Heart left ventricle (tissue), 16 donors: ENCODE measurements at regions not wholly inside any gene's neighbourhood (a gene's known extent, or its start where the extent isn't known, plus 50 kb on each side); places are given as distances from the start of the nearest gene placed in this dataset.

Experiments
- ATAC-seq, 4 donors: fragments of 200-7000 bp; cut with Tn5 transposase; one replicate each; pipeline ENCODE4 v1.9.1; 2020 to 2022; ENCODE audit warnings: moderate library complexity in 4 of 4, mild to moderate bottlenecking in 3 of 4, moderate number of reproducible peaks in 1 of 4
- DNase-seq, 5 donors: peaks; one replicate each; pipeline ENCODE4 v3.0.0-alpha.2; 2020
- H3K27ac ChIP-seq, 12 donors: fragments of 200-600 bp; sonication (generic) in 4 of 12; one replicate each; pipeline versions ENCODE4 v1.5.0 to v1.8.0; 2016 to 2022; ENCODE audit warnings: mild to moderate bottlenecking in 2 of 12
- H3K27me3 ChIP-seq, 9 donors: fragments of 200-600 bp; sonication (generic) in 2 of 9; one replicate each; pipeline versions ENCODE4 v1.5.1 to v1.8.0; 2016 to 2022; ENCODE audit warnings: mild to moderate bottlenecking in 3 of 9
- H3K36me3 ChIP-seq, 9 donors: fragments of 200-600 bp; sonication (generic) in 2 of 9; one replicate each; pipeline versions ENCODE4 v1.5.0 to v1.8.0; 2018 to 2022; ENCODE audit warnings: mild to moderate bottlenecking in 2 of 9
- H3K4me1 ChIP-seq, 12 donors: fragments of 200-600 bp; sonication (generic) in 4 of 12; one replicate each; pipeline versions ENCODE4 v1.5.0 to v1.8.0; 2016 to 2022; ENCODE audit warnings: mild to moderate bottlenecking in 3 of 12
- H3K4me3 ChIP-seq, 12 donors: fragments of 200-600 bp; sonication (generic) in 4 of 12; one replicate each; pipeline versions ENCODE4 v1.5.0 to v1.8.0; 2017 to 2022; ENCODE audit warnings: mild to moderate bottlenecking in 9 of 12, moderate library complexity in 4 of 12
- H3K9me3 ChIP-seq, 12 donors: fragments of 200-600 bp; sonication (generic) in 4 of 12; one replicate each; pipeline versions ENCODE4 v1.5.0 to v1.8.0; 2016 to 2022; ENCODE audit warnings: mild to moderate bottlenecking in 1 of 12
- CTCF ChIP-seq, 12 donors: fragments of 200-600 bp; sonication (generic) in 4 of 12; IDR thresholded peaks; one replicate each; pipeline versions ENCODE4 v1.5.0 to v1.8.0; 2018 to 2022; ENCODE audit warnings: antibody characterized with exemption in 12 of 12, mild to moderate bottlenecking in 5 of 12
- POLR2A ChIP-seq, 2 donors: fragments of 450-650 bp; IDR thresholded peaks; one replicate each; pipeline ENCODE4 v1.6.1; 2017; ENCODE audit warnings: antibody characterized with exemption in 2 of 2, mild to moderate bottlenecking in 2 of 2, moderate library complexity in 2 of 2
- WGBS, 4 donors: extraction: QIAGEN DNeasy Blood & Tissue Kit in 2 of 4; methylation state at CpG; one replicate each; pipeline versions ENCODE4 v1.1.5 to v1.1.7; 2013 to 2018; 5-methylcytosine and 5-hydroxymethylcytosine counted together
- intact Hi-C, 10 donors: fragments of 100-400 bp; cut with DNase I; formaldehyde crosslinking; loops; one replicate each; pipeline versions ENCODE4 v1.11.1 to v1.14.2; 2022
- donor health status: ischemic (EF 13 %, LVEDD 7.1; RV severe dilation, severe dysfunction).
- donor health status: healthy with polysubstance abuse.
- donor health status: DM: no; HTN: yes; CAD: no.
- donor health status: DM: no; HTN: no; CAD: no.
- donor health status: ischemic (EF 25% LVEDD 6.9; RV normal size, moderate dysfunction).
- donor health status: ischemic (EF 25% LVEDD 5.7; RV mildly dilated, moderate dysfunction).
- donor health status: healthy.
- donor health status: DM: yes; HTN: yes; CAD: no.
- donor health status: ischemic (EF 35%, LVEDD 5.7; RV mildly dilated, moderate dysfunction).
- donor health status: nonischemic (EF 11% LVEDD 7.7; RV severe dilation, severe dysfunction).
- donor health status: DM: yes; HTN: yes; CAD: no.
- donor health status: PGD.
- donor health status: ischemic (EF 29% LVEDD 5.4; RV normal size, mild dysfunction).
- donor health status: nonischemic (EF 23%, LVEDD 6.1; RV moderate dilation, normal function).

DNA sequence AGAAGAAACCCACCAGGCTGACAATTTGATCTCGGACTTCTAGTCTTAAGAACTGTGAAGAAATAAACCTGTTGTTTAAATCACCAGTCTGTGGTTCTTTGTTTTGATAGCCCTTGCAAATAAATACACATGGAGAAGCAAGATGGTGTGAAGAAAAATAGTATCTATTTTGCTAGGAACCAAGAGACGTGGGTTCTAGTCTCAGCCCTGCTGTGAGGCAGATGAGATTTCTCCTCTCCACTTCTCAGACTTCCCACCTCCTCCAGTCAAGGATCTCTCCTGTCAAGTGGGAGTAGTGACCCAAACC is 294.9 kb upstream of the JARID2 start:
- Histone ChIP-seq H3K27ac (no peak overlapping the region), H3K4me1 (peaks cover 0 to 8% (median 0%) of the 10 kb centered on the region in 12 donors), H3K36me3 (no peaks in the 10 kb centered on the region), H3K9me3 (peaks cover 0 to 10% (median 2%) of the 10 kb centered on the region in 12 donors), H3K27me3 (no peaks in the 10 kb centered on the region), H3K4me3 (no peak overlapping the region)
- DNase-seq (no peak), ATAC-seq (no peak)
- 70 to 100% (median 83%) methylated on average over 2 of the region's 2 CpGs for WGBS, 4 donors
- TF ChIP-seq POLR2A (IDR thresholded peaks at IDR 0.05) = no peak
- TF ChIP-seq CTCF (IDR thresholded peaks at IDR 0.05) = no peak
- intact Hi-C loops = no loop called here

DNA sequence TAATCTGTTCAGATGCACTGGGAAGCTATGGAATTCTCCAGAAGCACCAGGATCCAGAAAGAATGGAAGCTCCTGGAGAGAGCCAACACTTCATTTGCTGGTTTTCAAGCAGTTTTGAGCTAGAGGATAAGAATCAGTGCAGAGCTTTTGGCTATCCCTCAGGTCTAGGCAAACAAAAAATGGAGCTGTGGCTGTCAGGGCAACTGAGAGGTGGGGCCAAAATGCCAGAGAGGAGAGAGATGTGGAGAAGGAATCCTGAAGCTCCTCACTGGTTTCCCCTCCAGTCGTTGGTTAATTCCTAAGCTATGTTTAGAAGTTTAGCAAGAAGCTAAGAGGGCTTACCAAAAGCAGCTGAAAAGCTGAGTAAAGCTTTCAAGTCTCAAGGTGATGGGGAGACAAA is 294.2 kb upstream of the JARID2 start:
- 30 to 52% (median 46%) methylated on average over 1 of the region's 1 CpG for WGBS, 4 donors
- ATAC-seq (no peak), DNase-seq (no peak)
- H3K9me3 ChIP-seq = peaks cover 0 to 10% (median 2%) of the 10 kb centered on the region in 12 donors
- peaks cover 0 to 8% (median 0%) of the 10 kb centered on the region in 12 donors for H3K4me1 ChIP-seq
- intact Hi-C loops = no loop called here
- TF ChIP-seq CTCF (IDR thresholded peaks at IDR 0.05) (no peak), POLR2A (IDR thresholded peaks at IDR 0.05) (no peak)
- no peaks in the 10 kb centered on the region for H3K27me3 ChIP-seq
- H3K36me3 ChIP-seq = no peaks in the 10 kb centered on the region
- no peak overlapping the region for H3K27ac ChIP-seq
- no peak overlapping the region for H3K4me3 ChIP-seq

GRCh38 chr6:14953836-14954235 is 292.0 kb upstream of the JARID2 start:
- H3K9me3 ChIP-seq = peaks cover 0 to 10% (median 2%) of the 10 kb centered on the region in 12 donors

DNA sequence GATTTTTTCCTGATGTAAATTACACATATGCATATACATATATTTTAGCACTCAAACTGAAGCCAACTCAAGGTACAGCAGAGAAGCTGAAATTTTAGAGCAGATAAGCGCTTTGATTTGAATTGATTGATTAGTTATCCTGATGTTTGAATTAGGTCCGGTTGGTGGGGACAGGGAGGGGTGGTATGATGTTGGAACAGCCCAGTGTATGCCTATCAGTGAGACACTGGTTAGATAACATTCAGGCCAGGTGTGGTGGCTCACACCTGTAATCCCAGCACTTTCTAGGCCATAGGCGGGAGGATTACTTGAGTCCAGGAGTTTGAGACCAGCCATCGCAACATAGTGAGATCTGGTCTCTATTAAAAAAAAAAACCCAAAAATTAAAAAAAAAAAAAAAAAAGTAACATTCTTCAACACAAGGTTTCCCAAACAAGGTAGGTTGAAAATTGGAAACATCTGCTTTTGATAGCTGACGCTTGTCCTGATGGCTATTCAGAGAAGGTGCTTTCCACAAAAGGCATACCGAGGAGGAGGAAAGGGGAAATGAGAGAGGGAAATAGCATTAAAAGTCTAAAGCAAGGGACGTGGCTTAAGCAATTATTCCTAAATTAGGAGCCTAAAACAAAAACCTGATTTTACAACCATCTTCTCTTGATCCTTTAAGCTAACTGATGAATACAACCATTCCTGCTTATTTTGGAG is 288.4 kb upstream of the JARID2 start:
- intact Hi-C loops = no loop called here
- Histone ChIP-seq H3K36me3 (no peaks in the 10 kb centered on the region), H3K27ac (no peak overlapping the region), H3K4me3 (no peak overlapping the region), H3K4me1 (peaks cover 0 to 6% (median 0%) of the 10 kb centered on the region in 12 donors), H3K27me3 (no peaks in the 10 kb centered on the region), H3K9me3 (peaks cover 0 to 10% (median 2%) of the 10 kb centered on the region in 12 donors)
- 72 to 88% (median 80%) methylated on average over 7 of the region's 7 CpGs for WGBS, 4 donors
- ATAC-seq (no peak), DNase-seq (no peak)
- no peak for TF ChIP-seq POLR2A (IDR thresholded peaks at IDR 0.05)
- TF ChIP-seq CTCF (IDR thresholded peaks at IDR 0.05) = no peak

More at GRCh38 chr6:14953836-14954235, 292.0 kb upstream of the JARID2 start:
- WGBS, 4 donors = 77 to 90% (median 88%) methylated on average over 6 of the region's 6 CpGs
- intact Hi-C loops = no loop called here
- H3K4me1 ChIP-seq = peaks cover 0 to 6% (median 0%) of the 10 kb centered on the region in 12 donors
- H3K4me3 ChIP-seq = no peak overlapping the region
- H3K27ac ChIP-seq = no peak overlapping the region
- H3K36me3 ChIP-seq = no peaks in the 10 kb centered on the region
- TF ChIP-seq POLR2A (IDR thresholded peaks at IDR 0.05) (no peak), CTCF (IDR thresholded peaks at IDR 0.05) (no peak)
- no peak for ATAC-seq
- DNase-seq = no peak
- H3K27me3 ChIP-seq = no peaks in the 10 kb centered on the region
